Activated naive CD8-positive, alpha-beta T cell treated with anti-CD3 and anti-CD28 coated beads, Interleukin-2, amount 50 U/mL, for 16 hours (primary cell): ENCODE measurements at regions not wholly inside any gene's neighbourhood (a gene's known extent, or its start where the extent isn't known, plus 50 kb on each side); places are given as distances from the start of the nearest gene placed in this dataset.
"Not testable (repeated sequence)": the region's sequence is repeated elsewhere in the genome, so short reads cannot be mapped to it uniquely, and the experiment has no call there.

ENCODE experiments used
- DNase-seq: peaks from one replicate; pipeline ENCODE4 v3.0.0-alpha.2; 2020; ENCODE audit warnings: low read depth, low spot score

GRCh38 chr2:87456477-87457128 lies 291.3 kb upstream of the PLGLB2 start:
- not testable (repeated sequence) for DNase-seq

GRCh38 chr2:87457129-87457499 lies 290.8 kb upstream of the PLGLB2 start:
- DNase-seq, result not testable (repeated sequence)

GRCh38 chr2:87458938-87459337 lies 288.9 kb upstream of the PLGLB2 start:
- DNase-seq, result not testable (repeated sequence)

GRCh38 chr2:87460104-87460503 lies 287.8 kb upstream of the PLGLB2 start:
- not testable (repeated sequence) for DNase-seq

- not testable (repeated sequence) for DNase-seq
Measured at GRCh38 chr2:87460662-87461061, 287.2 kb upstream of the PLGLB2 start.

- DNase-seq, result not testable (repeated sequence)
Measured at GRCh38 chr2:87461671-87462070, 286.2 kb upstream of the PLGLB2 start.

GRCh38 chr2:87464219-87464618 lies 283.7 kb upstream of the PLGLB2 start:
- DNase-seq, result not testable (repeated sequence)

- DNase-seq, result not testable (repeated sequence)
Measured at GRCh38 chr2:87465730-87466129, 282.2 kb upstream of the PLGLB2 start.

GRCh38 chr2:87466591-87467120 lies 281.2 kb upstream of the PLGLB2 start:
- peak; percentile 65 for DNase-seq

- not testable (repeated sequence) for DNase-seq
Measured at GRCh38 chr2:87468429-87468981, 279.4 kb upstream of the PLGLB2 start.

GRCh38 chr2:87469180-87470151 lies 278.4 kb upstream of the PLGLB2 start:
- DNase-seq, result not testable (repeated sequence)

GRCh38 chr2:87470381-87471380 lies 277.2 kb upstream of the PLGLB2 start:
- not testable (repeated sequence) for DNase-seq

- not testable (repeated sequence) for DNase-seq
Measured at GRCh38 chr2:87471478-87471877, 276.4 kb upstream of the PLGLB2 start.

GRCh38 chr2:87476223-87476872 lies 271.5 kb upstream of the PLGLB2 start:
- DNase-seq, result not testable (repeated sequence)

GRCh38 chr2:87476936-87477335 lies 271.0 kb upstream of the PLGLB2 start:
- DNase-seq, result not testable (repeated sequence)

- DNase-seq, result not testable (repeated sequence)
Measured at GRCh38 chr2:87477669-87478428, 270.0 kb upstream of the PLGLB2 start.

- not testable (repeated sequence) for DNase-seq
Measured at GRCh38 chr2:87478911-87479310, 269.0 kb upstream of the PLGLB2 start.

- DNase-seq, result not testable (repeated sequence)
Measured at GRCh38 chr2:87483093-87483680, 264.7 kb upstream of the PLGLB2 start.

GRCh38 chr2:87484363-87484762 lies 263.5 kb upstream of the PLGLB2 start:
- not testable (repeated sequence) for DNase-seq
